Lung (tissue), 11 donors: ENCODE measurements at regions not wholly inside any gene's neighbourhood (a gene's known extent, or its start where the extent isn't known, plus 50 kb on each side); places are given as distances from the start of the nearest gene placed in this dataset.

Experiments
- ATAC-seq: fragments of 200-7000 bp; cut with Tn5 transposase; one replicate; pipeline ENCODE4 v1.9.1; 2020; ENCODE audit warnings: moderate number of reproducible peaks; ENCODE audit not compliant: insufficient read depth, low FRiP score
- DNase-seq, 3 donors: peaks; one replicate each; pipeline ENCODE4 v3.0.0-alpha.2; 2013 to 2017
- H3K27ac ChIP-seq, 2 donors: one replicate each; pipeline ENCODE4 v1.5.1; 2013; ENCODE audit warnings: mild to moderate bottlenecking in 2 of 2, moderate library complexity in 2 of 2, control low read depth in 1 of 2, inconsistent platforms in 1 of 2, low read depth in 1 of 2, low read length in 1 of 2
- H3K27me3 ChIP-seq, 3 donors: one replicate each; pipeline ENCODE4 v1.5.1; 2013; ENCODE audit warnings: low read length in 2 of 3; ENCODE audit not compliant: control insufficient read depth in 3 of 3, insufficient read depth in 3 of 3
- H3K36me3 ChIP-seq, 4 donors: one replicate each; pipeline ENCODE4 v1.5.1; 2013; ENCODE audit warnings: low read length in 4 of 4, mild to moderate bottlenecking in 1 of 4, moderate library complexity in 1 of 4; ENCODE audit not compliant: control insufficient read depth in 4 of 4, insufficient read depth in 4 of 4
- H3K4me1 ChIP-seq, 5 donors: one replicate each; pipeline ENCODE4 v1.5.1; 2013; ENCODE audit warnings: low read length in 5 of 5, mild to moderate bottlenecking in 2 of 5, moderate library complexity in 1 of 5; ENCODE audit not compliant: control insufficient read depth in 5 of 5, insufficient read depth in 5 of 5
- H3K4me3 ChIP-seq: one replicate; pipeline ENCODE4 v1.5.1; 2013; ENCODE audit warnings: mild to moderate bottlenecking, control low read depth, moderate library complexity
- H3K9ac ChIP-seq, 2 donors: one replicate each; pipeline ENCODE4 v1.5.1; 2013; ENCODE audit warnings: low read length in 2 of 2, control low read depth in 1 of 2; ENCODE audit not compliant: insufficient read depth in 1 of 2
- H3K9me3 ChIP-seq, 4 donors: one replicate each; pipeline ENCODE4 v1.5.1; 2013; ENCODE audit warnings: low read length in 3 of 4, mild to moderate bottlenecking in 1 of 4, moderate library complexity in 1 of 4; ENCODE audit not compliant: control insufficient read depth in 4 of 4, insufficient read depth in 3 of 4
- CTCF ChIP-seq: IDR thresholded peaks from 2 replicates; pipeline ENCODE4 v1.5.1; 2012; ENCODE audit warnings: mild to moderate bottlenecking; ENCODE audit errors: control extremely low read depth, extremely low read depth
- WGBS, 2 donors: extraction: QIAGEN DNeasy Blood & Tissue Kit; methylation state at CpG; one replicate each; pipeline ENCODE4 v1.1.7; 2013; 5-methylcytosine and 5-hydroxymethylcytosine counted together
- donor health status: control.
- donor health status: control.
- donor health status: Bipolar disorder and iron deficiency.
- donor health status: healthy.
- donor health status: DM: yes; HTN: yes; CAD: no.

GRCh38 chr4:173794662-173795061, 264.6 kb upstream of the HAND2 start:
- Histone ChIP-seq H3K9ac (no peak overlapping the region), H3K27me3 (no peaks in the 10 kb centered on the region), H3K27ac (no peak overlapping the region), H3K4me1 (no peaks in the 10 kb centered on the region), H3K36me3 (no peaks in the 10 kb centered on the region), H3K9me3 (no peaks in the 10 kb centered on the region), H3K4me3 (no peak overlapping the region)
- WGBS, 2 donors = 50 to 64% methylated on average over 2 of the region's 2 CpGs
- no peak for TF ChIP-seq CTCF
- no peak for ATAC-seq
- DNase-seq = no peak

- H3K4me3 ChIP-seq = no peak overlapping the region
- H3K36me3 ChIP-seq = no peaks in the 10 kb centered on the region
- H3K9ac ChIP-seq = no peak overlapping the region
- no peaks in the 10 kb centered on the region for H3K27me3 ChIP-seq
- H3K27ac ChIP-seq = no peak overlapping the region
- ATAC-seq (no peak), DNase-seq (no peak)
- TF ChIP-seq CTCF = no peak
- no peaks in the 10 kb centered on the region for H3K9me3 ChIP-seq
- H3K4me1 ChIP-seq = no peaks in the 10 kb centered on the region
- WGBS, 2 donors = 75 to 90% methylated on average over 3 of the region's 3 CpGs
Measured at GRCh38 chr4:173793937-173794510, 264.0 kb upstream of the HAND2 start.

- WGBS, 2 donors = 16 to 31% methylated on average over 2 of the region's 2 CpGs
- TF ChIP-seq CTCF = no peak
Measured at GRCh38 chr4:173782660-173783059, 252.6 kb upstream of the HAND2 start.

GRCh38 chr4:173777921-173778320, 247.9 kb upstream of the HAND2 start:
- Histone ChIP-seq H3K36me3 (no peaks in the 10 kb centered on the region), H3K9me3 (peaks cover 0 to 6% (median 3%) of the 10 kb centered on the region in 4 donors), H3K4me1 (no peaks in the 10 kb centered on the region), H3K4me3 (no peak overlapping the region), H3K27ac (no peak overlapping the region), H3K27me3 (no peaks in the 10 kb centered on the region), H3K9ac (no peak overlapping the region)
- no peak for ATAC-seq
- 83 to 85% methylated on average over 2 of the region's 2 CpGs for WGBS, 2 donors
- no peak for DNase-seq
- TF ChIP-seq CTCF = no peak

More at GRCh38 chr4:173782660-173783059, 252.6 kb upstream of the HAND2 start:
- Histone ChIP-seq H3K9ac (no peak overlapping the region), H3K9me3 (peaks cover 0 to 10% (median 0%) of the 10 kb centered on the region in 4 donors), H3K27ac (no peak overlapping the region), H3K4me3 (no peak overlapping the region), H3K27me3 (no peaks in the 10 kb centered on the region), H3K4me1 (no peaks in the 10 kb centered on the region), H3K36me3 (no peaks in the 10 kb centered on the region)
- ATAC-seq (no peak), DNase-seq (no peak)
